ENCODE measurements at regions not wholly inside any gene's neighbourhood (a gene's known extent, or its start where the extent isn't known, plus 50 kb on each side); places are given as distances from the start of the nearest gene placed in this dataset. TPM values are rescaled to one million over a fixed set of nuclear protein-coding genes. Genes with fewer than 3 reads are reported as not detected.

Small RNAs in the stretch of these regions (microRNA-seq; reads per million reads assigned to microRNA genes)
- not detected for gene MIR8060 (ENCODE audit: borderline microRNAs expressed)

Data from naive thymus-derived CD8-positive, alpha-beta T cell (primary cell).